CD4-positive, alpha-beta T cell (primary cell): ENCODE measurements at regions not wholly inside any gene's neighbourhood (a gene's known extent, or its start where the extent isn't known, plus 50 kb on each side); places are given as distances from the start of the nearest gene placed in this dataset.

Source experiments
- ATAC-seq: fragments of 200-7000 bp; cut with Tn5 transposase; one replicate; pipeline ENCODE4 v1.10.0; 2022; ENCODE audit warnings: mild to moderate bottlenecking; ENCODE audit not compliant: poor library complexity
- CTCF ChIA-PET: fragments of 350-600 bp; sonication (Branson Sonifier 250); formaldehyde crosslinking; loops from one replicate; lab custom pipeline; 2021; ENCODE audit warnings: antibody characterized with exemption, inconsistent platforms; lab: Charles Lee
- POLR2A ChIA-PET: fragments of 350-600 bp; sonication (Branson Sonifier 250); formaldehyde crosslinking; loops from one replicate; lab custom pipeline; 2021; ENCODE audit warnings: antibody characterized with exemption, inconsistent platforms; lab: Charles Lee
- DNase-seq, 14 experiments: peaks; one replicate each; pipeline ENCODE4 v3.0.0-alpha.2; 2013 to 2020; ENCODE audit warnings: mixed read lengths in 2 of 14
- H3K27ac ChIP-seq, 2 donors: one replicate each; pipeline versions ENCODE4 v1.5.1 to v1.7.0; 2013; ENCODE audit warnings: low read length in 2 of 2, low read depth in 1 of 2, mild to moderate bottlenecking in 1 of 2
- H3K27me3 ChIP-seq, 2 experiments: 1 replicate in 1 of 2; 2 replicates in 1 of 2; pipeline versions ENCODE4 v1.6.1 to v1.7.0; 2013; ENCODE audit warnings: low read length in 2 of 2, control low read depth in 1 of 2, mild to moderate bottlenecking in 1 of 2, moderate library complexity in 1 of 2; ENCODE audit not compliant: insufficient read depth in 2 of 2, control insufficient read depth in 1 of 2
- H3K36me3 ChIP-seq: one replicate; pipeline ENCODE4 v1.6.1; 2013; ENCODE audit warnings: low read length, control low read depth; ENCODE audit not compliant: insufficient read depth
- H3K4me1 ChIP-seq: one replicate; pipeline ENCODE4 v1.6.1; 2013; ENCODE audit warnings: low read length, control low read depth; ENCODE audit not compliant: insufficient read depth
- H3K4me3 ChIP-seq: one replicate; pipeline ENCODE4 v1.5.1; 2013; ENCODE audit warnings: mild to moderate bottlenecking, low read length, moderate library complexity
- H3K9me3 ChIP-seq, 2 experiments: 1 replicate in 1 of 2; 2 replicates in 1 of 2; pipeline versions ENCODE4 v1.6.1 to v1.7.0; 2013; ENCODE audit warnings: low read length in 2 of 2, mild to moderate bottlenecking in 2 of 2, control low read depth in 1 of 2, moderate library complexity in 1 of 2; ENCODE audit not compliant: control insufficient read depth in 1 of 2, insufficient read depth in 1 of 2
- H3K27ac Mint-ChIP-seq: one replicate; pipeline ENCODE4 v1.8.0; 2020; ENCODE audit warnings: mixed read lengths
- H3K27me3 Mint-ChIP-seq: one replicate; pipeline ENCODE4 v1.8.0; 2021; ENCODE audit warnings: mixed read lengths
- H3K36me3 Mint-ChIP-seq: one replicate; pipeline ENCODE4 v1.8.0; 2021; ENCODE audit warnings: low read depth, mixed read lengths
- H3K4me1 Mint-ChIP-seq: one replicate; pipeline ENCODE4 v1.8.0; 2021; ENCODE audit warnings: low read depth, mixed read lengths
- H3K4me3 Mint-ChIP-seq: one replicate; pipeline ENCODE4 v1.8.0; 2020; ENCODE audit warnings: mild to moderate bottlenecking, mixed read lengths
- H3K9me3 Mint-ChIP-seq: one replicate; pipeline ENCODE4 v1.8.0; 2020; ENCODE audit warnings: mixed read lengths
- CTCF ChIP-seq: fragments of 200-600 bp; IDR thresholded peaks from one replicate; pipeline ENCODE4 v1.8.0; 2022; ENCODE audit warnings: antibody characterized with exemption, mild to moderate bottlenecking
- intact Hi-C, 2 experiments: fragments of 100-400 bp; cut with DNase I in 1 of 2; cut with micrococcal nuclease in 1 of 2; formaldehyde crosslinking; loops; one replicate each; pipeline versions ENCODE4 v1.15.1 to v1.9.0; 2023 to 2025; cut with DNase I, micrococcal nuclease

- H3K4me3 ChIP-seq, result no peak overlapping the region
- no peaks in the 10 kb centered on the region for H3K4me1 Mint-ChIP-seq
- H3K36me3 Mint-ChIP-seq, result no peaks in the 10 kb centered on the region
- no peak for ATAC-seq
- no peak overlapping the region for H3K27ac ChIP-seq
- no peaks in the 10 kb centered on the region for H3K27me3 ChIP-seq
- no peak overlapping the region for H3K27ac Mint-ChIP-seq
- CTCF ChIA-PET, result no interaction called here
- no peak for DNase-seq
- H3K4me1 ChIP-seq, result no peaks in the 10 kb centered on the region
- H3K4me3 Mint-ChIP-seq, result no peak overlapping the region
- H3K9me3 Mint-ChIP-seq, result peaks cover 21% of the 10 kb centered on the region
- intact Hi-C loops, result no loop called here
- peaks cover 0 to 18% of the 10 kb centered on the region in 2 experiments for H3K9me3 ChIP-seq
- TF ChIP-seq CTCF, result no peak
- no peaks in the 10 kb centered on the region for H3K27me3 Mint-ChIP-seq
- POLR2A ChIA-PET, result no interaction called here
- no peaks in the 10 kb centered on the region for H3K36me3 ChIP-seq
These were observed 114.8 kb upstream of the RBFOX1 start for GRCh38 chr16:7217797-7218196.

DNA sequence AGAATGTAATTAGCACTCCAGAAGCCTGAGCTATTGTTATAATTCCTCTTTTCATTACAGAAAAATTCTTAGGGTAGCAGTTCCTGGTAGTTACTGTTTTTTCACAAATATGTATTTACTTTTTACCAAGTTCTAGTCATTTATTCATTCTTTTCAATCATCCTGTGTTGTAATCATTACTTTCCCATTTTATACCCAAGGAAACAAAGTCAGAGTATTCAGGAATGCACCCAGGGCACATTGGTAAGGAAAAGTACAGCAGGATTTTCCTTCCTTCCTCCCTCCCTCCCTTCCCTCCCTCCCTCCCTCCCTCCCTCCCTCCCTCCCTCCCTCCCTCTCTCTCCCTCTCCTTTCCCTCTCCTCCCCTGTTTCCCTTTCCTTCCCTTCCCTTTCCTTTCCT, 115.9 kb upstream of the RBFOX1 start:
- intact Hi-C loops, result no loop called here

GRCh38 chr16:7211781-7212180, 120.9 kb upstream of the RBFOX1 start:
- no peak overlapping the region for H3K4me3 Mint-ChIP-seq
- no peaks in the 10 kb centered on the region for H3K27me3 Mint-ChIP-seq
- Histone ChIP-seq H3K27ac (no peak overlapping the region), H3K4me3 (no peak overlapping the region), H3K9me3 (peaks cover 0 to 21% of the 10 kb centered on the region in 2 experiments), H3K27me3 (no peaks in the 10 kb centered on the region), H3K36me3 (no peaks in the 10 kb centered on the region), H3K4me1 (no peaks in the 10 kb centered on the region)
- ChIA-PET CTCF (no interaction called here), POLR2A (no interaction called here)
- no peak overlapping the region for H3K27ac Mint-ChIP-seq
- ATAC-seq, result no peak
- H3K4me1 Mint-ChIP-seq, result no peaks in the 10 kb centered on the region
- no peak for TF ChIP-seq CTCF
- no peak for DNase-seq
- intact Hi-C loops, result no loop called here
- no peaks in the 10 kb centered on the region for H3K36me3 Mint-ChIP-seq
- H3K9me3 Mint-ChIP-seq, result peaks cover 11% of the 10 kb centered on the region

More for the DNA sequence above, 115.9 kb upstream of the RBFOX1 start:
- ChIA-PET POLR2A (no interaction called here), CTCF (no interaction called here)
- no peak overlapping the region for H3K4me3 ChIP-seq
- Mint-ChIP-seq H3K9me3 (peaks cover 18% of the 10 kb centered on the region), H3K36me3 (no peaks in the 10 kb centered on the region), H3K4me1 (no peaks in the 10 kb centered on the region), H3K27ac (no peak overlapping the region), H3K4me3 (no peak overlapping the region), H3K27me3 (no peaks in the 10 kb centered on the region)
- TF ChIP-seq CTCF, result no peak
- no peaks in the 10 kb centered on the region for H3K36me3 ChIP-seq
- DNase-seq (no peak), ATAC-seq (no peak)
- H3K9me3 ChIP-seq, result peaks cover 0 to 20% of the 10 kb centered on the region in 2 experiments
- no peak overlapping the region for H3K27ac ChIP-seq
- no peaks in the 10 kb centered on the region for H3K27me3 ChIP-seq
- H3K4me1 ChIP-seq, result no peaks in the 10 kb centered on the region
